ENCODE measurements at regions not wholly inside any gene's neighbourhood (a gene's known extent, or its start where the extent isn't known, plus 50 kb on each side); places are given as distances from the start of the nearest gene placed in this dataset.

DNA sequence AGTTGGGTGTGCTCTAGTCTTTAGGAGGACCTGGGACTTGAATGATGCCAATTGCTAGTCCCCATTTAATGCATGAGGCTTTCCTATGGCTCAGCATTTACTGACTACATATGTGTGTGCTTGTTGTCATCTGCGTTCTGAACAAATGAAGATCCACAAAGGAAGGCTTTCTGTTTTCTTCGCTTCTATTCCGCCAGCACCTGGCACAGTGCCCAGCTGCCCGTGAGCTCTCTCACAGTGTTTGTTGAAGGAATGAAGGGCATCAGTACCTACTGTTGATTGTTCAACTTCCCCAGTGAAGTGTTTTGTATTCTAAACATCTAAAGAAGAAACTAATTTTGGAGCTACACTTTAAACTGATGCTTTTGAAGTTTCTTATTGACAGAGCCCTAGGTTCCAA, 122.4 kb upstream of the LINC00305 start:
- Histone ChIP-seq H3K4me3 (no peak overlapping the region), H3K4me1 (no peaks in the 10 kb centered on the region), H3K27me3 (no peaks in the 10 kb centered on the region), H3K36me3 (no peaks in the 10 kb centered on the region), H3K9me3 (no peaks in the 10 kb centered on the region), H3K27ac (replicated peaks in 1 of 4) (no peak overlapping the region)
- intact Hi-C loops (cut with DNase I), result no loop called here
- TF ChIP-seq, protein P1, sequence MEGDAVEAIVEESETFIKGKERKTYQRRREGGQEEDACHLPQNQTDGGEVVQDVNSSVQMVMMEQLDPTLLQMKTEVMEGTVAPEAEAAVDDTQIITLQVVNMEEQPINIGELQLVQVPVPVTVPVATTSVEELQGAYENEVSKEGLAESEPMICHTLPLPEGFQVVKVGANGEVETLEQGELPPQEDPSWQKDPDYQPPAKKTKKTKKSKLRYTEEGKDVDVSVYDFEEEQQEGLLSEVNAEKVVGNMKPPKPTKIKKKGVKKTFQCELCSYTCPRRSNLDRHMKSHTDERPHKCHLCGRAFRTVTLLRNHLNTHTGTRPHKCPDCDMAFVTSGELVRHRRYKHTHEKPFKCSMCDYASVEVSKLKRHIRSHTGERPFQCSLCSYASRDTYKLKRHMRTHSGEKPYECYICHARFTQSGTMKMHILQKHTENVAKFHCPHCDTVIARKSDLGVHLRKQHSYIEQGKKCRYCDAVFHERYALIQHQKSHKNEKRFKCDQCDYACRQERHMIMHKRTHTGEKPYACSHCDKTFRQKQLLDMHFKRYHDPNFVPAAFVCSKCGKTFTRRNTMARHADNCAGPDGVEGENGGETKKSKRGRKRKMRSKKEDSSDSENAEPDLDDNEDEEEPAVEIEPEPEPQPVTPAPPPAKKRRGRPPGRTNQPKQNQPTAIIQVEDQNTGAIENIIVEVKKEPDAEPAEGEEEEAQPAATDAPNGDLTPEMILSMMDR (IDR thresholded peaks at IDR 0.05), result no peak
- TF ChIP-seq POLR2A (IDR thresholded peaks at IDR 0.05; ENCODE audit: low read depth), result no peak
- TF ChIP-seq POLR2AphosphoS5 (IDR thresholded peaks at IDR 0.05), result no peak
- TF ChIP-seq EP300 (IDR thresholded peaks at IDR 0.05), result no peak
- 53% methylated on average over 4 of the region's 4 CpGs for WGBS
- DNase-seq (ENCODE audit: extremely low spot score), result no peak

DNA sequence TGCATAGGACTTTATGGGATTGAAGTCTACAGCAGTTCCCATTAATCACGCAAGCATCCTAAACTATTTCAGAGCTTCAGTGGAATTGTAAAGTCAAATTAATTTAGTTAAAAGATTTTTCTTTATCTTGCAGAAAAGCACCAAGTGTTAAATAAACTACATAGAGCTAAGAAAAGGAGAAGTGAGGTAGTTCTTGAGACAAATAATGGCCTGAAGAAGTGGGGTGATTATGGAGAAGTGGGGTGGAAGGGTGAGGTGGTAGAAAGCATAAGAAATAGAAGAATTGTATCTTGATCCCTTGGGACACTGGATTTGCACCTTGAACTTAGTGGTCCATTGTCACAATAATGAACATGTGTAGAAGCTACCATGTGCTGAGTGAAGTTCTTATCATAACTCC, 121.7 kb upstream of the LINC00305 start:
- no peaks in the 10 kb centered on the region for H3K4me1 ChIP-seq
- DNase-seq (ENCODE audit: extremely low spot score), result no peak
- intact Hi-C loops (cut with DNase I), result no loop called here
- H3K36me3 ChIP-seq, result no peaks in the 10 kb centered on the region
- TF ChIP-seq, protein P1 (IDR thresholded peaks at IDR 0.05), result no peak
- TF ChIP-seq POLR2AphosphoS5 (IDR thresholded peaks at IDR 0.05), result no peak
- no peak for TF ChIP-seq POLR2A (IDR thresholded peaks at IDR 0.05; ENCODE audit: low read depth)
- no peak for TF ChIP-seq EP300 (IDR thresholded peaks at IDR 0.05)
- no peak overlapping the region for H3K27ac ChIP-seq (replicated peaks in 1 of 4)
- 93% methylated on average over 1 of the region's 1 CpG for WGBS
- no peaks in the 10 kb centered on the region for H3K27me3 ChIP-seq
- H3K4me3 ChIP-seq, result no peak overlapping the region
- H3K9me3 ChIP-seq, result no peaks in the 10 kb centered on the region

DNA sequence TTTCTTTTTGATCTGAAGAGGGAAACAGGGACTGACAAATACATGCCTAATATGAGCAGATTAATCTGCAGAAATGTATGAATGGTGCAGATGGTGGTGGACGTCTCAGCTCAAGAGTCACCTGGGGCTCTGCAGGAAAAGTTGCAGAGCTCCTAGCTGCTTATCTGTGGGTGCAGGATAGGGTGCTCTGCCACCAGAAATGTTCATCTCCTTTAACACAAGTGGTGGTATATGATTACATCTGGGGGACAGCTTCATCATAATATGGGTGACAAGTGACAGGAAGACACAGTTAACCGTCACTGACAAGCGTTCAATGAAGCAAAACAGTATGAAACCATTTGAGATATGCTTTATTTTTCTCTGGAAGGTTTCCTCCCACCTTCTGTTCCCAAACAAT, 121.2 kb upstream of the LINC00305 start:
- Histone ChIP-seq H3K4me1 (no peaks in the 10 kb centered on the region), H3K27me3 (no peaks in the 10 kb centered on the region), H3K27ac (replicated peaks in 1 of 4) (no peak overlapping the region), H3K9me3 (no peaks in the 10 kb centered on the region), H3K36me3 (no peaks in the 10 kb centered on the region), H3K4me3 (no peak overlapping the region)
- no peak for TF ChIP-seq POLR2AphosphoS5 (IDR thresholded peaks at IDR 0.05)
- TF ChIP-seq EP300 (IDR thresholded peaks at IDR 0.05), result no peak
- no peak for TF ChIP-seq POLR2A (IDR thresholded peaks at IDR 0.05; ENCODE audit: low read depth)
- TF ChIP-seq, protein P1 (IDR thresholded peaks at IDR 0.05), result no peak
- intact Hi-C loops (cut with DNase I), result no loop called here
- WGBS, result 85% methylated on average over 3 of the region's 3 CpGs
- no peak for DNase-seq (ENCODE audit: extremely low spot score)

DNA sequence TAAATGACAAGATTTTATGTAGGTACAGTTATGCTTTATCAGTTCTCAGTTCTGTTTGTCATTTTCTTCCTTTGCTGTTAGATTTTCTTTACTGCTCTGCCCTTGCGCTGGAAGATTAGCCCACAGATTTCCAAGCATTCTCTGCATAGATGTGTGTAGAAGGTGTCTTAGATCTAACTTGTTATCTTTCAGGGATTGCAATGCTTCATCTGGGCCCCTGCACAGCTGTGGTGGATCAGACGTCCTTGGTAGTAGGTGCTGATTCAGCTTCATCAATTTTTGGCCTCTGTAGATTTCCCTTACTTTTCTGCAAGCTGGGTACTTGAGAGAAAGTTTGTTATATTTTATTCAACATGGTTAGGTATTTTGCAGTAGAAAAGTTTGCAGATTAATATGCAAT, 115.3 kb upstream of the LINC00305 start:
- no peaks in the 10 kb centered on the region for H3K36me3 ChIP-seq
- no peak overlapping the region for H3K27ac ChIP-seq (replicated peaks in 1 of 4)
- H3K27me3 ChIP-seq, result no peaks in the 10 kb centered on the region
- no peak overlapping the region for H3K4me3 ChIP-seq
- no peaks in the 10 kb centered on the region for H3K4me1 ChIP-seq
- intact Hi-C loops (cut with DNase I), result no loop called here
- no peak for TF ChIP-seq POLR2AphosphoS5 (IDR thresholded peaks at IDR 0.05)
- H3K9me3 ChIP-seq, result no peaks in the 10 kb centered on the region
- no peak for DNase-seq (ENCODE audit: extremely low spot score)
- 86% methylated on average over 2 of the region's 2 CpGs for WGBS

DNA sequence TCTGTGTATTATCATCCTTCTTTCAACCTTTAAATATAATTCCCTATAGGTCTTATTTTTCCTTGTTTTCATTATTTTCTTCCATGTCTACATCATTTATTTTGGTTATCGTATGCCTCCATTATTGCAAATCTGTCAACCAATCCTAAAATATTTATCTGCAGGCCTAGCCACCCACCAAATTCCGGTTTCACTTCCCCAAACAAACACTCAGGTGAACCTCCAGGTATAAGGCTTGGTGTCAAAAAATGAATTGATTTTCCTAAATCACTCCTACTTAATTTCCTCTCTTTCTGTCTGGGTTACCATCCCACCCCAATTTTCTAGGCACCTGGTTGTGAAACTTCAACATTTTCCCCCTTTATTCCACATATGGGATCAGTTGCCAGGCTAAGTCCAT, 111.9 kb upstream of the LINC00305 start:
- no peaks in the 10 kb centered on the region for H3K9me3 ChIP-seq
- H3K27me3 ChIP-seq, result no peaks in the 10 kb centered on the region
- no peaks in the 10 kb centered on the region for H3K36me3 ChIP-seq
- TF ChIP-seq, protein P1 (IDR thresholded peaks at IDR 0.05), result no peak
- TF ChIP-seq POLR2A (IDR thresholded peaks at IDR 0.05; ENCODE audit: low read depth), result no peak
- no peak for TF ChIP-seq EP300 (IDR thresholded peaks at IDR 0.05)
- no peak for TF ChIP-seq POLR2AphosphoS5 (IDR thresholded peaks at IDR 0.05)
- no peak overlapping the region for H3K4me3 ChIP-seq
- H3K4me1 ChIP-seq, result no peaks in the 10 kb centered on the region
- no peak for DNase-seq (ENCODE audit: extremely low spot score)
- 63% methylated on average over 2 of the region's 2 CpGs for WGBS
- H3K27ac ChIP-seq (replicated peaks in 1 of 4), result no peak overlapping the region
- intact Hi-C loops (cut with DNase I), result no loop called here

Data from esophagus muscularis mucosa (tissue), 4 donors.